Dedifferentiated amniotic fluid mesenchymal stem cell (primary cell): ENCODE measurements at regions not wholly inside any gene's neighbourhood (a gene's known extent, or its start where the extent isn't known, plus 50 kb on each side); places are given as distances from the start of the nearest gene placed in this dataset.
A peak's percentile ranks its signal among the peaks of the same experiment; 100 is the strongest.

Experiments
- DNase-seq: peaks from one replicate; pipeline ENCODE4 v3.0.0-alpha.2; 2016; ENCODE audit errors: extremely low spot score

GRCh38 chr14:71287567-71287966 is 380.3 kb downstream of the PCNX1 start:
- DNase-seq = no peak

- no peak for DNase-seq
These were observed 382.3 kb downstream of the PCNX1 start for GRCh38 chr14:71289536-71289935.

GRCh38 chr14:71290301-71290700 is 383.0 kb downstream of the PCNX1 start:
- DNase-seq = no peak

GRCh38 chr14:71290960-71291466 is 383.8 kb downstream of the PCNX1 start:
- peak; percentile 50 for DNase-seq

GRCh38 chr14:71296184-71296583 is 388.9 kb downstream of the PCNX1 start:
- no peak for DNase-seq

GRCh38 chr14:71300566-71301330 is 393.5 kb downstream of the PCNX1 start:
- no peak for DNase-seq

GRCh38 chr14:71301611-71302010 is 394.4 kb downstream of the PCNX1 start:
- DNase-seq = no peak

- DNase-seq = no peak
These were observed 397.4 kb downstream of the PCNX1 start for GRCh38 chr14:71304690-71305089.

GRCh38 chr14:71308671-71309070 is 401.4 kb downstream of the PCNX1 start:
- no peak for DNase-seq

GRCh38 chr14:71309756-71310155 is 402.5 kb downstream of the PCNX1 start:
- no peak for DNase-seq

- no peak for DNase-seq
These were observed 403.8 kb downstream of the PCNX1 start for GRCh38 chr14:71311061-71311460.

- DNase-seq = no peak
These were observed 407.5 kb downstream of the PCNX1 start for GRCh38 chr14:71314717-71315116.

- no peak for DNase-seq
These were observed 410.3 kb downstream of the PCNX1 start for GRCh38 chr14:71317385-71318096.

- no peak for DNase-seq
These were observed 410.8 kb downstream of the PCNX1 start for GRCh38 chr14:71318097-71318459.

- DNase-seq = no peak
These were observed 412.4 kb downstream of the PCNX1 start for GRCh38 chr14:71319666-71320065.

- peak; percentile 99 for DNase-seq
These were observed 413.0 kb downstream of the PCNX1 start, which contains the start of gene SIPA1L1 for GRCh38 chr14:71320107-71320733. Gene SIPA1L1 (plus strand): TSS chr14:71320476.

- DNase-seq = peak; percentile 33
These were observed 413.7 kb downstream of the PCNX1 start for GRCh38 chr14:71320734-71321573.

GRCh38 chr14:71321574-71322315 is 414.5 kb downstream of the PCNX1 start:
- DNase-seq = peak; percentile 50

- peak; percentile 48 for DNase-seq
These were observed 415.5 kb downstream of the PCNX1 start for GRCh38 chr14:71322655-71323250.

- DNase-seq = no peak
These were observed 417.6 kb downstream of the PCNX1 start for GRCh38 chr14:71324767-71325272.
